GM23248 (cell line): ENCODE measurements at regions not wholly inside any gene's neighbourhood (a gene's known extent, or its start where the extent isn't known, plus 50 kb on each side); places are given as distances from the start of the nearest gene placed in this dataset.

Experiments
- EZH2 ChIP-seq: fragments of 200-600 bp; sonication (generic); IDR thresholded peaks from 2 replicates; pipeline ENCODE4 v1.6.1; 2018; ENCODE audit warnings: antibody characterized with exemption, mild to moderate bottlenecking; ENCODE audit not compliant: insufficient read depth, poor library complexity, severe bottlenecking
- EZH2phosphoT487 ChIP-seq: fragments of 200-600 bp; sonication (generic); IDR thresholded peaks from 2 replicates; pipeline ENCODE4 v1.6.1; 2018; ENCODE audit warnings: antibody characterized with exemption, moderate library complexity, mild to moderate bottlenecking, low read depth; ENCODE audit not compliant: insufficient read depth

DNA sequence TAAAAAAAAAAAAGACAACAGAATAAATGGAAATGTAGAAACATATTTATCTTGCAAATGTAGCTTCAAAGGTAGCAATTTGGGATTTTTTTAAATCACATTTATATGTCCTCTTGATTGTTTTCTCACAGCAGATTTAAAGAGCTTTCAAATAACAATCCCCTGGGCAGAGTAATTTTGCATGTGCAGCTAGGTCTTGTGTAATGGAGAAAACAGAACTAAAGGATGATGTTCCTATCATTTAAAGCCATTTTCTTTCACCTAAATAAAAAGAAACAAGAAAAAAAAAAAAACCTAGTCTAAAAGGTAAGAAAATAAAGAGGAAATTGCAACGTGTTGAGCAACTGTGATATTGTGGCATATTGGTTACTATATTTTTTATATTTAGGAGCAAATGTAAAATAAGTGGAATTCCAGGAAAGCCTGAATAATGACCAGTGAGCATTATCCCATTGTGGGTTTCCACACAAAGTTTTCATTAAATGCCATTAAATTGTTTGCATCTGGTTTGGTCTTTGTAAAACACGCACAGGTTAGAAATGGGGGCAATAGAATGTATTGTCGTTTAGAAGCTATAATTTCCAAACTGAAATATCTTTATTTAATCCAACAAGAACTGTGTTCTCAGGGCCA lies 215.6 kb downstream of the SLC6A15 start:
- no peak for TF ChIP-seq EZH2
- TF ChIP-seq EZH2phosphoT487: no peak
